GM18502 (cell line): ENCODE measurements at regions not wholly inside any gene's neighbourhood (a gene's known extent, or its start where the extent isn't known, plus 50 kb on each side); places are given as distances from the start of the nearest gene placed in this dataset.

ENCODE experiments used
- ATAC-seq: cut with Tn5 transposase; IDR thresholded peaks from one replicate; pipeline ENCODE4 v1.9.1; 2021; ENCODE audit warnings: mild to moderate bottlenecking; ENCODE audit not compliant: unreplicated experiment, poor library complexity

- ATAC-seq: no peak
Observed at GRCh38 chr12:73308747-73309146, 1036.6 kb downstream of the TRHDE start.

- no peak for ATAC-seq
Observed at GRCh38 chr12:73321319-73321718, 1049.1 kb downstream of the TRHDE start.

- no peak for ATAC-seq
Observed at GRCh38 chr12:73321776-73322175, 1049.6 kb downstream of the TRHDE start.

GRCh38 chr12:73330584-73331351 lies 1058.6 kb downstream of the TRHDE start:
- no peak for ATAC-seq

- ATAC-seq: no peak
Observed at GRCh38 chr12:73341559-73342247, 1069.5 kb downstream of the TRHDE start.

GRCh38 chr12:73342733-73343132 lies 1070.6 kb downstream of the TRHDE start:
- no peak for ATAC-seq

GRCh38 chr12:73352826-73353225 lies 1080.7 kb downstream of the TRHDE start:
- ATAC-seq: no peak

- no peak for ATAC-seq
Observed at GRCh38 chr12:73361156-73361863, 1089.1 kb downstream of the TRHDE start.

GRCh38 chr12:73361864-73362230 lies 1089.7 kb downstream of the TRHDE start:
- no peak for ATAC-seq

- ATAC-seq: no peak
Observed at GRCh38 chr12:73362666-73363065, 1090.5 kb downstream of the TRHDE start.

GRCh38 chr12:73372856-73373255 lies 1100.7 kb downstream of the TRHDE start:
- ATAC-seq: no peak

GRCh38 chr12:73374360-73374759 lies 1102.2 kb downstream of the TRHDE start:
- ATAC-seq: no peak

- ATAC-seq: no peak
Observed at GRCh38 chr12:73383584-73384222, 1111.5 kb downstream of the TRHDE start.

- no peak for ATAC-seq
Observed at GRCh38 chr12:73384592-73384991, 1112.4 kb downstream of the TRHDE start.

- ATAC-seq: no peak
Observed at GRCh38 chr12:73390261-73390660, 1118.1 kb downstream of the TRHDE start.

GRCh38 chr12:73413051-73413450 lies 1124.6 kb upstream of the ATXN7L3B start:
- no peak for ATAC-seq

GRCh38 chr12:73413974-73414373 lies 1123.7 kb upstream of the ATXN7L3B start:
- no peak for ATAC-seq

GRCh38 chr12:73414926-73415325 lies 1122.7 kb upstream of the ATXN7L3B start:
- no peak for ATAC-seq

GRCh38 chr12:73418541-73418940 lies 1119.1 kb upstream of the ATXN7L3B start:
- ATAC-seq: no peak

GRCh38 chr12:73421832-73422231 lies 1115.8 kb upstream of the ATXN7L3B start:
- no peak for ATAC-seq

- ATAC-seq: no peak
Observed at GRCh38 chr12:73424484-73424883, 1113.2 kb upstream of the ATXN7L3B start.
